Neural cell (in vitro differentiated cells): ENCODE measurements at regions not wholly inside any gene's neighbourhood (a gene's known extent, or its start where the extent isn't known, plus 50 kb on each side); places are given as distances from the start of the nearest gene placed in this dataset.
"Not testable (repeated sequence)": the region's sequence is repeated elsewhere in the genome, so short reads cannot be mapped to it uniquely, and the experiment has no call there.

Experiments used
- CTCF ChIP-seq: fragments of 450-650 bp; IDR thresholded peaks from 2 replicates; pipeline ENCODE4 v1.5.1; 2014; ENCODE audit warnings: antibody characterized with exemption, mild to moderate bottlenecking, moderate library complexity; ENCODE audit not compliant: poor library complexity, severe bottlenecking
- EP300 ChIP-seq: fragments of 450-650 bp; conservative IDR thresholded peaks from 2 replicates; pipeline ENCODE4 v1.6.1; 2014; ENCODE audit warnings: antibody characterized with exemption, mild to moderate bottlenecking, moderate library complexity; ENCODE audit not compliant: poor library complexity, severe bottlenecking
- POLR2AphosphoS5 ChIP-seq: IDR thresholded peaks from 2 replicates; pipeline ENCODE4 v1.6.1; 2012
- REST ChIP-seq: IDR thresholded peaks from 2 replicates; pipeline ENCODE4 v1.6.1; 2012; ENCODE audit warnings: borderline replicate concordance

- TF ChIP-seq CTCF, EP300, REST, POLR2AphosphoS5: not testable (repeated sequence)
Measured at GRCh38 chr2:87410371-87410770, 337.5 kb upstream of the PLGLB2 start.
